ENCODE measurements at regions not wholly inside any gene's neighbourhood (a gene's known extent, or its start where the extent isn't known, plus 50 kb on each side); places are given as distances from the start of the nearest gene placed in this dataset.

- TF ChIP-seq RAD21 (IDR thresholded peaks at IDR 0.05 in 1 of 2, conservative IDR thresholded peaks at IDR 0.05 in 1 of 2; ENCODE audit: low read depth in 2 of 2, low read length in 2 of 2), result no peak
- TF ChIP-seq, protein P1, sequence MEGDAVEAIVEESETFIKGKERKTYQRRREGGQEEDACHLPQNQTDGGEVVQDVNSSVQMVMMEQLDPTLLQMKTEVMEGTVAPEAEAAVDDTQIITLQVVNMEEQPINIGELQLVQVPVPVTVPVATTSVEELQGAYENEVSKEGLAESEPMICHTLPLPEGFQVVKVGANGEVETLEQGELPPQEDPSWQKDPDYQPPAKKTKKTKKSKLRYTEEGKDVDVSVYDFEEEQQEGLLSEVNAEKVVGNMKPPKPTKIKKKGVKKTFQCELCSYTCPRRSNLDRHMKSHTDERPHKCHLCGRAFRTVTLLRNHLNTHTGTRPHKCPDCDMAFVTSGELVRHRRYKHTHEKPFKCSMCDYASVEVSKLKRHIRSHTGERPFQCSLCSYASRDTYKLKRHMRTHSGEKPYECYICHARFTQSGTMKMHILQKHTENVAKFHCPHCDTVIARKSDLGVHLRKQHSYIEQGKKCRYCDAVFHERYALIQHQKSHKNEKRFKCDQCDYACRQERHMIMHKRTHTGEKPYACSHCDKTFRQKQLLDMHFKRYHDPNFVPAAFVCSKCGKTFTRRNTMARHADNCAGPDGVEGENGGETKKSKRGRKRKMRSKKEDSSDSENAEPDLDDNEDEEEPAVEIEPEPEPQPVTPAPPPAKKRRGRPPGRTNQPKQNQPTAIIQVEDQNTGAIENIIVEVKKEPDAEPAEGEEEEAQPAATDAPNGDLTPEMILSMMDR (IDR thresholded peaks at IDR 0.05; ENCODE audit: control extremely low read depth in 1 of 3, insufficient read depth in 1 of 3, low read depth in 1 of 3, low read length in 3 of 3), result no peak
- no peak for TF ChIP-seq SP1 (IDR thresholded peaks at IDR 0.05; ENCODE audit: low read depth, low read length)
- TF ChIP-seq POLR2A (IDR thresholded peaks at IDR 0.05; ENCODE audit: control extremely low read depth in 1 of 2, low read depth in 2 of 2, low read length in 2 of 2), result no peak
- TF ChIP-seq EZH2 (IDR thresholded peaks at IDR 0.05; ENCODE audit: low read depth, low read length, severe bottlenecking), result no peak
- no peak for TF ChIP-seq SAP30 (IDR thresholded peaks at IDR 0.05; ENCODE audit: insufficient read depth, insufficient replicate concordance, low read length)
- no peak for TF ChIP-seq RNF2 (IDR thresholded peaks at IDR 0.05; ENCODE audit: borderline replicate concordance, low read depth, low read length, missing control alignments, poor library complexity, severe bottlenecking)
These were observed 418.5 kb upstream of the TBX3 start for GRCh38 chr12:115102450-115102849.

All from H1 (cell line).